H1 (cell line): ENCODE measurements at regions not wholly inside any gene's neighbourhood (a gene's known extent, or its start where the extent isn't known, plus 50 kb on each side); places are given as distances from the start of the nearest gene placed in this dataset.

Experiments
- POLR2A ChIP-seq, 2 experiments: IDR thresholded peaks; 1 replicate in 1 of 2; 2 replicates in 1 of 2; pipeline ENCODE4 v1.6.1; 2011; ENCODE audit warnings: low read depth in 2 of 2, low read length in 2 of 2, mild to moderate bottlenecking in 2 of 2; ENCODE audit errors: control extremely low read depth in 1 of 2
- POLR2AphosphoS5 ChIP-seq: IDR thresholded peaks from 2 replicates; pipeline ENCODE4 v1.6.1; 2011; ENCODE audit warnings: low read depth, low read length
- SUZ12 ChIP-seq: fragments of 200-600 bp; sonication (generic); IDR thresholded peaks from 2 replicates; pipeline ENCODE4 v1.6.1; 2012; ENCODE audit warnings: mild to moderate bottlenecking, inconsistent platforms, low read length, moderate library complexity, mixed read lengths
- ZNF274 ChIP-seq: IDR thresholded peaks from 2 replicates; pipeline ENCODE4 v1.7.0; 2012; ENCODE audit warnings: low read length, borderline replicate concordance; ENCODE audit errors: extremely low read depth
- TF ChIP-seq, protein P1 (sequence below), 3 experiments: IDR thresholded peaks; 1 replicate in 2 of 3; 2 replicates in 1 of 3; pipeline versions ENCODE4 v1.5.1 to v1.6.1; 2011; ENCODE audit warnings: low read length in 3 of 3, mild to moderate bottlenecking in 3 of 3, inconsistent platforms in 2 of 3, low read depth in 1 of 3, moderate library complexity in 1 of 3; ENCODE audit not compliant: insufficient read depth in 1 of 3; ENCODE audit errors: control extremely low read depth in 1 of 3

DNA sequence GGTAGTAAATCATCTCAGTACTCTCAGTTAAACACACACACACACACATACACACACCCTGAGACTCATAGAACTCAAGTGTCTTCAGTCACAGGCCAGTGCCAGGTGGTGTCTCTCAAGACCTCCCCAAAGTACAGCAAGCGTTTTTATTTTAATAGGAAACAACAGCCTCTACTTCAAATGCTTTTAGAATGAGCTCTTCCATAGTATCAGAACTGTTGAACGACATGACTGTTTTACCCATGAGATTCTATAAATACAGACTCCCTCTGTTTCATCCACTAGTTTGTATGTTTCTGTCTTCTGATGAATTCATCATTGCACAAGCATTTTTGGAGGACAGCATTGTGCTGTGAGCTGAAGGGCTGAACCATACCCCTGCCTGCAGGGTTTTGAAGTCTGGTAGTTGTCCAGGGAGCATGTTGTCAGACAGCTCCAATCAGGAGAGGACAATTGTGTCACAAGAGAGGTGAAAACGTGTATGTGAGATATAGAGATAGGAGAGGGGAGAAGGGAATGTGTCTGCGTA, 201.0 kb upstream of the BCL6 start:
- TF ChIP-seq SUZ12 = no peak
- TF ChIP-seq, protein P1, sequence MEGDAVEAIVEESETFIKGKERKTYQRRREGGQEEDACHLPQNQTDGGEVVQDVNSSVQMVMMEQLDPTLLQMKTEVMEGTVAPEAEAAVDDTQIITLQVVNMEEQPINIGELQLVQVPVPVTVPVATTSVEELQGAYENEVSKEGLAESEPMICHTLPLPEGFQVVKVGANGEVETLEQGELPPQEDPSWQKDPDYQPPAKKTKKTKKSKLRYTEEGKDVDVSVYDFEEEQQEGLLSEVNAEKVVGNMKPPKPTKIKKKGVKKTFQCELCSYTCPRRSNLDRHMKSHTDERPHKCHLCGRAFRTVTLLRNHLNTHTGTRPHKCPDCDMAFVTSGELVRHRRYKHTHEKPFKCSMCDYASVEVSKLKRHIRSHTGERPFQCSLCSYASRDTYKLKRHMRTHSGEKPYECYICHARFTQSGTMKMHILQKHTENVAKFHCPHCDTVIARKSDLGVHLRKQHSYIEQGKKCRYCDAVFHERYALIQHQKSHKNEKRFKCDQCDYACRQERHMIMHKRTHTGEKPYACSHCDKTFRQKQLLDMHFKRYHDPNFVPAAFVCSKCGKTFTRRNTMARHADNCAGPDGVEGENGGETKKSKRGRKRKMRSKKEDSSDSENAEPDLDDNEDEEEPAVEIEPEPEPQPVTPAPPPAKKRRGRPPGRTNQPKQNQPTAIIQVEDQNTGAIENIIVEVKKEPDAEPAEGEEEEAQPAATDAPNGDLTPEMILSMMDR (IDR thresholded peaks at IDR 0.05; ENCODE audit: control extremely low read depth in 1 of 3, insufficient read depth in 1 of 3, low read depth in 1 of 3, low read length in 3 of 3) = no peak
- no peak for TF ChIP-seq POLR2A (IDR thresholded peaks at IDR 0.05; ENCODE audit: control extremely low read depth in 1 of 2, low read depth in 2 of 2, low read length in 2 of 2)
- no peak for TF ChIP-seq POLR2AphosphoS5
- no peak for TF ChIP-seq ZNF274
